Erythroblast (primary cell): ENCODE measurements at regions not wholly inside any gene's neighbourhood (a gene's known extent, or its start where the extent isn't known, plus 50 kb on each side); places are given as distances from the start of the nearest gene placed in this dataset.

ENCODE experiments used
- DNase-seq, 2 experiments: peaks; one replicate each; lab custom pipeline; 2025; lab: John Stamatoyannopoulos, UW
- GATA1 ChIP-seq: IDR thresholded peaks from 2 replicates; pipeline ENCODE4 v1.6.1; 2011; ENCODE audit warnings: low read depth, mild to moderate bottlenecking, control low read depth, low read length, moderate library complexity
- POLR2A ChIP-seq: IDR thresholded peaks from 2 replicates; pipeline ENCODE4 v1.6.1; 2011; ENCODE audit warnings: mild to moderate bottlenecking, low read length

- no peak for DNase-seq
- no peak for TF ChIP-seq GATA1
- TF ChIP-seq POLR2A = no peak
Measured at GRCh38 chr1:11380500-11380899, 98.5 kb upstream of the DISP3 start.

GRCh38 chr1:11383553-11384169, 95.3 kb upstream of the DISP3 start:
- no peak for DNase-seq

GRCh38 chr1:11384170-11384554, 94.8 kb upstream of the DISP3 start:
- DNase-seq = no peak
- TF ChIP-seq POLR2A (no peak), GATA1 (no peak)

More at GRCh38 chr1:11383553-11384169, 95.3 kb upstream of the DISP3 start:
- no peak for TF ChIP-seq POLR2A
- no peak for TF ChIP-seq GATA1

DNA sequence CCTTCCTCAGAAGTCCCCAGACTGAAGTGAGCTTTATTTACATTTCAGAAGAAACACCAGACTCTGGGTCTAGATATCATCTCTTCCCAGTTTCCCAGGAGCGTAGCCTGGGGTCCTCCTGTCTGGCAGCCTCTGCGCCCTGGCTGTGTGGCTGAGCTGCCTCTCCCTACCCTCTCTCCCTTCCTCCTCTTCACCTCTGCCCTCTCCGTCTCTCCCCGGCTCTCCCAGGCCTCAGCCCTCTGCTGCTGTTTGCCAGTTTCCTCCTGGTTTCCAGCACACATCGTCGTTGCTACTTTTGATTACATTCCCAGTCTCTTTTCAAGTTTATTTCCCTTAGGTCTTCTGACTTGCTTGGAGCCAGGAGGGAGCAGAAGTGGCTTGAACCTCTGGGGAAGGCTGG, 91.1 kb upstream of the DISP3 start:
- TF ChIP-seq POLR2A (no peak), GATA1 (no peak)

GRCh38 chr1:11388617-11389016, 90.3 kb upstream of the DISP3 start:
- no peak for DNase-seq
- TF ChIP-seq POLR2A = no peak
- no peak for TF ChIP-seq GATA1

More for the DNA sequence above, 91.1 kb upstream of the DISP3 start:
- DNase-seq = no peak

- DNase-seq = no peak
- TF ChIP-seq POLR2A (no peak), GATA1 (no peak)
Measured at GRCh38 chr1:11391327-11391726, 87.6 kb upstream of the DISP3 start.

DNA sequence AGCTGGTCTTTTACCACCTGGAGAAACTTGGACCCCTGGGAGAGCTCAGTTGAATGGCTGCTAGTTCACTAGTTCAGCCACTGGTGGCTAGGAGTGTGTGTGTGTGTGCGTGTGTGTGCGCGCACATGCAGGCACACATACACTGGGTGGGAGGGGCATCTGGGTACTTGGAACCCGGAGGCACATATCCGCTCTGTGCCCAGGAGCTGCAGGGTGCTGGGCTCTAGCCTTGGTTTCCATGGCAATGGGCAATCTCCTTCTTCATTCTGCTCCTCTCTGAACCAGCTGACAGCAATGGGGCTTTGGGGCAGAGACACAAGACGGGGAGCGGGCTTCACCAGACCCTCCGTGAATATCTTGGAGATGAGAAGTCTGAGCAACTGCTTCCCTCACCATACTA, 87.1 kb upstream of the DISP3 start:
- no peak for DNase-seq
- TF ChIP-seq POLR2A (no peak), GATA1 (no peak)

- peak in 1 of 2 experiments; percentile 51 for DNase-seq
- TF ChIP-seq GATA1 (no peak), POLR2A (no peak)
Measured at GRCh38 chr1:11394592-11395245, 84.2 kb upstream of the DISP3 start.

- no peak for DNase-seq
- no peak for TF ChIP-seq POLR2A
- no peak for TF ChIP-seq GATA1
Measured at GRCh38 chr1:11395616-11396015, 83.3 kb upstream of the DISP3 start.

DNA sequence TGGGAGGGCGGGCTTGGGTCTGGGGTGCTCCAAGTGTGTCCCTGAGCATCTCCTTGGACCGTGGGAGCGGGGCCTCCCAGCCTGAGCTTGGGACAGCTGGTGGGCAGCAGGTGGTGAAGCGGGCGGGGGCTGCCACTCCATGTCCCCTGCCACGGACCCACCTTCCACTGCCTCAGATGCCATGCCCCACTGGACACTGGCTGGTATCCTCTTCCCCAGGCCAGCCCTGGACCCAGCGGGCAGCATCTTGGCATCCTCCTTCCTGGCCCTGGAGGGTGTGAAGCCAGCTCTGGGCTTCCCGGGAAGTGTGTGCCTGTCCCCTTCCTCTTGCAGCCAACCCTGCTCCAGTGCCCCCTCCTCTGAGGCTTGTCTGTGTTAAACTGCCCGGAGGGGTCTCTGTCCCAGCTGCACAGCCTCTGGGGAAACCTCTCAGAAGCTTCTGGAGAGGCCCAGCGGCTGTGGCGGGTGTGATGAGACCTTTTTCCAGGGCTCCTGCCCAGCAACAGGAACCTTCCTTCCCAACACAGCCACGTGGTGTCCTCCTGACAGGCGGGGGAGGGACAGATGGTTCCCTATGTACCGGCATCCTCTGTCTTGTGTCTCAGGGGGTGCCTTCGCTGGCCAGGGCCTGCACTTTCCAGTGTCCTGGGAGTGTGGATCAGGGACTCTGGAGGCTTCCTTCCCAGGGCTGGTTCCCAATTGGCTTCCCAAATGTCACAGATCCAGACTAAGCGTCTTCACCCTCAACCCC, 81.6 kb upstream of the DISP3 start:
- DNase-seq = no peak
- TF ChIP-seq POLR2A (no peak), GATA1 (no peak)

DNA sequence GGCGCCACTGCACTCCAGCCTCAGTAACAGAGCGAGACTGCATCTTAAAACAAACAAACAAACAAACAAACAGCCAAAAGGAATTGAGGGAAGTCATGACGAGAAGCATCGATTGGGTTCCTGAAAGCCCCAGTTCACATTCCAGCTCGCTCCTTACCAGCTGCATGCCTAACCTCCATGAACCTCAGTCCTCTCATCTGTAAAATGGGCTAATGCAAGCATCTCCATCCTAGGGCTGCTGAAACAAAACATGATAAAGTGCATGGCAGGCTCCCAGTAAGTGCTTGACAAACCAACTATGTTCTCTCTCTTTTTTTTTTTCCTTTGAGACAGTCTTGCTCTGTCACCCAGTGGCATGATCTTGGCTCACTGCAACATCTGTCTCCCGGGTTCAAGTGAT, 79.7 kb upstream of the DISP3 start:
- no peak for TF ChIP-seq POLR2A
- no peak for TF ChIP-seq GATA1
- DNase-seq = no peak

- DNase-seq = no peak
- no peak for TF ChIP-seq GATA1
- no peak for TF ChIP-seq POLR2A
Measured at GRCh38 chr1:11400155-11400554, 78.8 kb upstream of the DISP3 start.

DNA sequence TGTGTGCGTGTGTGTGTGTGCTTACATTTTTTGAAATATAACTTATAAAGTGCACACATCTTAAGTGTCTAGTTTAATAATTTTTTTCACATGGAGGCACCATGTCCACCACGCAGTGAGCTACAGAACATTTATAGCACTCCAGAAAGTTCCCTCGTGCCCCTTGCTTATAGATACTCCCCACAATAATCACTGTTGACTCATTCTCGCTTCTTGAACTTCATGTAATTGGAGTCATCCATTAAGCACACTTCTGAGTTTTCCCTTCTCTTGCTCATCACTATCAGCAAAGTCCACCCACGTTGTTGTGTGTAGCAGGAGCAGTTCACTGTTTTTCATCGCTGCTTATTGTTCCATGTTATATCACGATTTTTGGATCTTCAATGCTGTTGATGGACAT, 78.4 kb upstream of the DISP3 start:
- TF ChIP-seq GATA1 (no peak), POLR2A (no peak)
- no peak for DNase-seq

DNA sequence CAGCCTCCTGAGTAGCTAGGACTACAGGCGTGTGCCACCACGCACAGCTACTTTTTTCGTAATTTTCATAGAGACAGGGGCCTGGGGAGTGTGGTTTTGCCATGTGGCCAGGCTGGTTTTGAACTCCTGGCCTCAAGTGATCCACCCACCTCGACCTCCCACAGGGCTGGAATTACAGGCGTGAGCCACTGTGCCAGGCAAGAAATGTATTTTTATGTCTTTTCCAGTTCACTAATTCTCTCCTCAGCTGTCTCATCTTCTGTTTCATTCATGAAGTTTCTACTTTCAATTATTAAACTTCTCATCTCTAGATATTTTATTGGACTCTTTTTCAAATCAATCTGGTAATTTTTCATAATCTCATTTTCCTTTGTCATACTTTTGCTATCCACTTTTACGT, 72.1 kb upstream of the DISP3 start:
- no peak for DNase-seq
- TF ChIP-seq GATA1 = no peak
- TF ChIP-seq POLR2A = no peak

GRCh38 chr1:11407301-11407994, 71.5 kb upstream of the DISP3 start:
- TF ChIP-seq POLR2A (no peak), GATA1 (no peak)
- DNase-seq = no peak

DNA sequence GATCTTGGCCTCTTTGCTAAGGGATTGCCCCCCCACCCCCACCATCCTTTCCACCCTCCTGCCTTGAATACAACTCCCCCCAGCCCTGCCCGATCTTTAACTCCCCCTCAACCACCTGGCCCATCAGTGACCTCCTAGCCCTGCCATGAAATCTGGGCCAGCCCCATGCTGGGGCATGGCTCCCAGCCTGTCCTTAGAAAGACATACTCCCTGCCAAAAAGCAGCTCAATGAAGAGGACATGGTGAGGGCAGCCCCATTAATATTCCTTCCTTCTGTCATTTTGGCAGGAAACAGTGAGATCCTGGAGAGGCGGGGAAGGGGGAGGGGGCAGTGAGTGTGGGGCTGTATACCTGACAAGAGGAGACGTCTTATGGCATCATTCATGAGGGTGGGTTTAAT, 66.8 kb upstream of the DISP3 start:
- no peak for DNase-seq
- TF ChIP-seq GATA1 = no peak
- TF ChIP-seq POLR2A = no peak
